GM19324 (cell line): ENCODE measurements at regions not wholly inside any gene's neighbourhood (a gene's known extent, or its start where the extent isn't known, plus 50 kb on each side); places are given as distances from the start of the nearest gene placed in this dataset.

ENCODE experiments used
- ATAC-seq: cut with Tn5 transposase; IDR thresholded peaks from one replicate; pipeline ENCODE4 v1.9.1; 2021; ENCODE audit warnings: mild to moderate bottlenecking, moderate library complexity; ENCODE audit not compliant: unreplicated experiment, low FRiP score

GRCh38 chr7:131753620-131754222, 197.3 kb upstream of the PODXL start:
- no peak for ATAC-seq

GRCh38 chr7:131747658-131748232, 191.3 kb upstream of the PODXL start:
- no peak for ATAC-seq

- no peak for ATAC-seq
Observed at GRCh38 chr7:131745390-131746248, 189.2 kb upstream of the PODXL start.

GRCh38 chr7:131741446-131741845, 185.0 kb upstream of the PODXL start:
- ATAC-seq, result no peak

GRCh38 chr7:131737746-131738465, 181.5 kb upstream of the PODXL start:
- ATAC-seq, result no peak

GRCh38 chr7:131735101-131735500, 178.7 kb upstream of the PODXL start:
- no peak for ATAC-seq

GRCh38 chr7:131733604-131734003, 177.2 kb upstream of the PODXL start:
- ATAC-seq, result no peak

- no peak for ATAC-seq
Observed at GRCh38 chr7:131727189-131727588, 170.8 kb upstream of the PODXL start.

- no peak for ATAC-seq
Observed at GRCh38 chr7:131726686-131727085, 170.3 kb upstream of the PODXL start.

- ATAC-seq, result no peak
Observed at GRCh38 chr7:131726031-131726430, 169.6 kb upstream of the PODXL start.

- ATAC-seq, result no peak
Observed at GRCh38 chr7:131724776-131725345, 168.4 kb upstream of the PODXL start.

GRCh38 chr7:131723926-131724325, 167.5 kb upstream of the PODXL start:
- no peak for ATAC-seq

GRCh38 chr7:131722371-131722770, 165.9 kb upstream of the PODXL start:
- no peak for ATAC-seq

- no peak for ATAC-seq
Observed at GRCh38 chr7:131721660-131722059, 165.2 kb upstream of the PODXL start.

GRCh38 chr7:131720703-131721102, 164.3 kb upstream of the PODXL start:
- no peak for ATAC-seq

- no peak for ATAC-seq
Observed at GRCh38 chr7:131717181-131717580, 160.8 kb upstream of the PODXL start.

GRCh38 chr7:131699323-131699722, 142.9 kb upstream of the PODXL start:
- no peak for ATAC-seq

GRCh38 chr7:131692131-131692960, 135.9 kb upstream of the PODXL start:
- no peak for ATAC-seq

- no peak for ATAC-seq
Observed at GRCh38 chr7:131691454-131692130, 135.2 kb upstream of the PODXL start.
